PC-9 (cell line): ENCODE measurements at regions not wholly inside any gene's neighbourhood (a gene's known extent, or its start where the extent isn't known, plus 50 kb on each side); places are given as distances from the start of the nearest gene placed in this dataset.

Experiments
- EZH2 ChIP-seq: fragments of 200-600 bp; sonication (generic); IDR thresholded peaks from 2 replicates; pipeline ENCODE4 v1.8.0; 2017; ENCODE audit warnings: antibody characterized with exemption, low read depth
- TF ChIP-seq, protein P1 (sequence below): fragments of 200-600 bp; sonication (generic); conservative IDR thresholded peaks from 2 replicates; pipeline ENCODE4 v1.6.1; 2017; ENCODE audit warnings: mixed run types, antibody characterized with exemption, mild to moderate bottlenecking, moderate library complexity

DNA sequence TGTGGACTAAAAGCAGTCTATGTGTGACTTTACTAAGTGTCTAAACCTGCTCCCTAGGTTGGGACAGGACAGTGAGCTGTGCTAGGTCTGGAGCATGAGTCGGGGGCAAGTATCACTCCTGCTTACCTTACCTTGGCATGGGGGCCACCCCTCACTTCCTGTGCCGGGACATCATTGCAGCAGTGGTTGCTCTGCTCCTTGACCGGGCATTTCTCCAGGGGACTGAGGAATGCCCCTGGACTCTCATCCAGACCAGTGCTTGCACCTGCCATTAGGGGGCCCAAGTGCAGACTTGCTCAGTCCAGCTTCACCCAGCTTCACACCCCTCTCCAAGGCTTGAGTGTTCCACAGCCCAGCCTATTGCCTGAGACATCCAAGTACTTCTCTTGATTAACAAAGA is 84.7 kb upstream of the NELL2 start:
- TF ChIP-seq, protein P1, sequence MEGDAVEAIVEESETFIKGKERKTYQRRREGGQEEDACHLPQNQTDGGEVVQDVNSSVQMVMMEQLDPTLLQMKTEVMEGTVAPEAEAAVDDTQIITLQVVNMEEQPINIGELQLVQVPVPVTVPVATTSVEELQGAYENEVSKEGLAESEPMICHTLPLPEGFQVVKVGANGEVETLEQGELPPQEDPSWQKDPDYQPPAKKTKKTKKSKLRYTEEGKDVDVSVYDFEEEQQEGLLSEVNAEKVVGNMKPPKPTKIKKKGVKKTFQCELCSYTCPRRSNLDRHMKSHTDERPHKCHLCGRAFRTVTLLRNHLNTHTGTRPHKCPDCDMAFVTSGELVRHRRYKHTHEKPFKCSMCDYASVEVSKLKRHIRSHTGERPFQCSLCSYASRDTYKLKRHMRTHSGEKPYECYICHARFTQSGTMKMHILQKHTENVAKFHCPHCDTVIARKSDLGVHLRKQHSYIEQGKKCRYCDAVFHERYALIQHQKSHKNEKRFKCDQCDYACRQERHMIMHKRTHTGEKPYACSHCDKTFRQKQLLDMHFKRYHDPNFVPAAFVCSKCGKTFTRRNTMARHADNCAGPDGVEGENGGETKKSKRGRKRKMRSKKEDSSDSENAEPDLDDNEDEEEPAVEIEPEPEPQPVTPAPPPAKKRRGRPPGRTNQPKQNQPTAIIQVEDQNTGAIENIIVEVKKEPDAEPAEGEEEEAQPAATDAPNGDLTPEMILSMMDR, result no peak
- no peak for TF ChIP-seq EZH2
